ENCODE measurements at regions not wholly inside any gene's neighbourhood (a gene's known extent, or its start where the extent isn't known, plus 50 kb on each side); places are given as distances from the start of the nearest gene placed in this dataset.

DNA sequence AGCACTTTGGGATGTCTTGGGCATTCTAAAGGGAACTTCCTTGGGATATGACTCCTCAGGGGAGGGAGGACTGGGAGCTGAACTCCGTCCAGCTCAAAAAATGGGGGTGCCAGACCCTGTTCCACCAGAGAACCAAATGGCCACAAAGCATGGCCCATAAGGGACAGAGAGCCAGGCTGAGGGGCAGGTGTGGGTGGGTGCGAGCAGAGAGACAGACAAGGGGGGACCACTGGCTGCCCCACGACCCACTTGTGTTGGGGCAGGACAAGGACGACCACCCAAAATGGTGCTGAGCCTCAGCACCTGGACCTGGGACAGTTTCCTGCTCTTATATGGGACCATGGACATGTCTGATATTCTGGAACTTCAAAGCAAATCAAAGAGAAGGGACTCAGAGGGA is 148.2 kb upstream of the MLN start:
- TF ChIP-seq, protein P1, sequence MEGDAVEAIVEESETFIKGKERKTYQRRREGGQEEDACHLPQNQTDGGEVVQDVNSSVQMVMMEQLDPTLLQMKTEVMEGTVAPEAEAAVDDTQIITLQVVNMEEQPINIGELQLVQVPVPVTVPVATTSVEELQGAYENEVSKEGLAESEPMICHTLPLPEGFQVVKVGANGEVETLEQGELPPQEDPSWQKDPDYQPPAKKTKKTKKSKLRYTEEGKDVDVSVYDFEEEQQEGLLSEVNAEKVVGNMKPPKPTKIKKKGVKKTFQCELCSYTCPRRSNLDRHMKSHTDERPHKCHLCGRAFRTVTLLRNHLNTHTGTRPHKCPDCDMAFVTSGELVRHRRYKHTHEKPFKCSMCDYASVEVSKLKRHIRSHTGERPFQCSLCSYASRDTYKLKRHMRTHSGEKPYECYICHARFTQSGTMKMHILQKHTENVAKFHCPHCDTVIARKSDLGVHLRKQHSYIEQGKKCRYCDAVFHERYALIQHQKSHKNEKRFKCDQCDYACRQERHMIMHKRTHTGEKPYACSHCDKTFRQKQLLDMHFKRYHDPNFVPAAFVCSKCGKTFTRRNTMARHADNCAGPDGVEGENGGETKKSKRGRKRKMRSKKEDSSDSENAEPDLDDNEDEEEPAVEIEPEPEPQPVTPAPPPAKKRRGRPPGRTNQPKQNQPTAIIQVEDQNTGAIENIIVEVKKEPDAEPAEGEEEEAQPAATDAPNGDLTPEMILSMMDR (conservative IDR thresholded peaks at IDR 0.05) = no peak
- TF ChIP-seq EZH2 (IDR thresholded peaks at IDR 0.05; ENCODE audit: low read depth) = no peak
